Activated B cell treated with CpG ODN at 0.5 μM for 24 hours (primary cell): ENCODE measurements at regions not wholly inside any gene's neighbourhood (a gene's known extent, or its start where the extent isn't known, plus 50 kb on each side); places are given as distances from the start of the nearest gene placed in this dataset.

Experiments
- ATAC-seq: fragments of 200-7000 bp; cut with Tn5 transposase; one replicate; pipeline ENCODE4 v1.10.0; 2021; ENCODE audit warnings: low read depth, mild to moderate bottlenecking, moderate library complexity
- CTCF ChIA-PET: fragments of 350-600 bp; sonication (Branson Sonifier 250); formaldehyde crosslinking; loops from one replicate; lab custom pipeline; 2021; ENCODE audit warnings: antibody characterized with exemption; lab: Charles Lee
- POLR2A ChIA-PET: fragments of 350-600 bp; sonication (Branson Sonifier 250); formaldehyde crosslinking; loops from one replicate; lab custom pipeline; 2021; ENCODE audit warnings: antibody characterized with exemption; lab: Charles Lee
- DNase-seq: peaks from one replicate; pipeline ENCODE4 v3.0.0; 2022
- H3K27ac Mint-ChIP-seq: one replicate; pipeline ENCODE4 v1.8.0; 2020; ENCODE audit warnings: mixed read lengths
- H3K27me3 Mint-ChIP-seq: one replicate; pipeline ENCODE4 v1.8.0; 2021; ENCODE audit warnings: mixed read lengths
- H3K36me3 Mint-ChIP-seq: one replicate; pipeline ENCODE4 v1.8.0; 2021; ENCODE audit warnings: low read depth, mixed read lengths
- H3K4me1 Mint-ChIP-seq: one replicate; pipeline ENCODE4 v1.8.0; 2021; ENCODE audit warnings: mixed read lengths
- H3K4me3 Mint-ChIP-seq: one replicate; pipeline ENCODE4 v1.8.0; 2020; ENCODE audit warnings: mild to moderate bottlenecking, mixed read lengths
- H3K9me3 Mint-ChIP-seq: one replicate; pipeline ENCODE4 v1.8.0; 2020; ENCODE audit warnings: mixed read lengths
- CTCF ChIP-seq: fragments of 200-600 bp; IDR thresholded peaks from one replicate; pipeline ENCODE4 v1.8.0; 2022; ENCODE audit warnings: antibody characterized with exemption, mild to moderate bottlenecking
- intact Hi-C: fragments of 100-400 bp; cut with micrococcal nuclease; formaldehyde crosslinking; loops from one replicate; pipeline ENCODE4 v1.15.1; 2024

GRCh38 chr1:14470802-14471201 lies 127.7 kb upstream of the KAZN start:
- no peak overlapping the region for H3K27ac Mint-ChIP-seq
- peaks cover 2% of the 10 kb centered on the region for H3K27me3 Mint-ChIP-seq
- POLR2A ChIA-PET = no interaction called here
- ATAC-seq (no peak), DNase-seq (no peak)
- H3K9me3 Mint-ChIP-seq = peaks cover 1% of the 10 kb centered on the region
- CTCF ChIA-PET = no interaction called here
- no peak overlapping the region for H3K4me3 Mint-ChIP-seq
- intact Hi-C loops = no loop called here
- no peaks in the 10 kb centered on the region for H3K4me1 Mint-ChIP-seq
- H3K36me3 Mint-ChIP-seq = no peaks in the 10 kb centered on the region
- TF ChIP-seq CTCF = no peak

- intact Hi-C loops = no loop called here
- Mint-ChIP-seq H3K27me3 (peaks cover 2% of the 10 kb centered on the region), H3K4me1 (no peaks in the 10 kb centered on the region), H3K36me3 (no peaks in the 10 kb centered on the region), H3K4me3 (no peak overlapping the region), H3K9me3 (peaks cover 1% of the 10 kb centered on the region), H3K27ac (no peak overlapping the region)
- DNase-seq = no peak
- TF ChIP-seq CTCF = no peak
- no peak for ATAC-seq
- ChIA-PET CTCF (no interaction called here), POLR2A (no interaction called here)
Observed at GRCh38 chr1:14474856-14475255, 123.6 kb upstream of the KAZN start.

- Mint-ChIP-seq H3K9me3 (peaks cover 1% of the 10 kb centered on the region), H3K36me3 (no peaks in the 10 kb centered on the region), H3K4me1 (no peaks in the 10 kb centered on the region), H3K4me3 (no peak overlapping the region), H3K27me3 (peaks cover under 1% of the 10 kb centered on the region), H3K27ac (no peak overlapping the region)
- no peak for ATAC-seq
- DNase-seq = no peak
- CTCF ChIA-PET = no interaction called here
- intact Hi-C loops = no loop called here
- POLR2A ChIA-PET = no interaction called here
- no peak for TF ChIP-seq CTCF
Observed at GRCh38 chr1:14476170-14476955, 122.1 kb upstream of the KAZN start.

- peaks cover 6% of the 10 kb centered on the region for H3K27me3 Mint-ChIP-seq
- no peak for DNase-seq
- intact Hi-C loops = no loop called here
- no peak overlapping the region for H3K4me3 Mint-ChIP-seq
- H3K36me3 Mint-ChIP-seq = no peaks in the 10 kb centered on the region
- ChIA-PET POLR2A (no interaction called here), CTCF (no interaction called here)
- H3K27ac Mint-ChIP-seq = no peak overlapping the region
- TF ChIP-seq CTCF = no peak
- H3K4me1 Mint-ChIP-seq = no peaks in the 10 kb centered on the region
- no peaks in the 10 kb centered on the region for H3K9me3 Mint-ChIP-seq
- no peak for ATAC-seq
Observed at GRCh38 chr1:14478120-14478519, 120.4 kb upstream of the KAZN start.

GRCh38 chr1:14479865-14480264 lies 118.6 kb upstream of the KAZN start:
- Mint-ChIP-seq H3K4me1 (no peaks in the 10 kb centered on the region), H3K4me3 (no peak overlapping the region), H3K9me3 (no peaks in the 10 kb centered on the region), H3K27me3 (peaks cover 7% of the 10 kb centered on the region), H3K36me3 (no peaks in the 10 kb centered on the region), H3K27ac (no peak overlapping the region)
- no peak for TF ChIP-seq CTCF
- POLR2A ChIA-PET = no interaction called here
- CTCF ChIA-PET = no interaction called here
- no peak for DNase-seq
- ATAC-seq = no peak
- intact Hi-C loops = no loop called here
